Mesenteric fat pad (tissue), 1 donor: ENCODE measurements at regions not wholly inside any gene's neighbourhood (a gene's known extent, or its start where the extent isn't known, plus 50 kb on each side); places are given as distances from the start of the nearest gene placed in this dataset.
A peak's percentile ranks its signal among the peaks of the same experiment; 100 is the strongest.

ENCODE experiments used
- DNase-seq: peaks from one replicate; pipeline ENCODE4 v3.0.0-alpha.2; 2020; ENCODE audit warnings: low spot score
- donor health status: DM: yes; HTN: yes; CAD: no.

- DNase-seq, result peak; percentile 20
These were observed 260.7 kb upstream of the CSF3R start for GRCh38 chr1:36743286-36744005.

GRCh38 chr1:36741066-36741465 is 258.4 kb upstream of the CSF3R start:
- DNase-seq, result no peak

- peak; percentile 71 for DNase-seq
These were observed 257.7 kb upstream of the CSF3R start for GRCh38 chr1:36740446-36740845.

- DNase-seq, result peak; percentile 55
These were observed 257.1 kb upstream of the CSF3R start for GRCh38 chr1:36739703-36740289.

- DNase-seq, result peak; percentile 73
These were observed 255.5 kb upstream of the CSF3R start for GRCh38 chr1:36738245-36738644.

GRCh38 chr1:36737767-36738166 is 255.1 kb upstream of the CSF3R start:
- no peak for DNase-seq

- no peak for DNase-seq
These were observed 254.4 kb upstream of the CSF3R start for GRCh38 chr1:36737038-36737555.

- DNase-seq, result no peak
These were observed 253.4 kb upstream of the CSF3R start for GRCh38 chr1:36735939-36736730.

- no peak for DNase-seq
These were observed 252.7 kb upstream of the CSF3R start for GRCh38 chr1:36735436-36735835.

GRCh38 chr1:36734356-36734755 is 251.6 kb upstream of the CSF3R start:
- DNase-seq, result no peak

- no peak for DNase-seq
These were observed 251.0 kb upstream of the CSF3R start for GRCh38 chr1:36733748-36734147.

- DNase-seq, result no peak
These were observed 249.3 kb upstream of the CSF3R start for GRCh38 chr1:36732015-36732356.

GRCh38 chr1:36731226-36732014 is 248.7 kb upstream of the CSF3R start:
- DNase-seq, result no peak

- DNase-seq, result no peak
These were observed 247.9 kb upstream of the CSF3R start for GRCh38 chr1:36730599-36730998.

GRCh38 chr1:36729716-36730510 is 247.2 kb upstream of the CSF3R start:
- no peak for DNase-seq

GRCh38 chr1:36729289-36729688 is 246.6 kb upstream of the CSF3R start:
- DNase-seq, result no peak

GRCh38 chr1:36728846-36729245 is 246.1 kb upstream of the CSF3R start:
- no peak for DNase-seq

GRCh38 chr1:36728051-36728450 is 245.3 kb upstream of the CSF3R start:
- DNase-seq, result no peak

- no peak for DNase-seq
These were observed 242.4 kb upstream of the CSF3R start for GRCh38 chr1:36725151-36725550.

GRCh38 chr1:36723813-36724212 is 241.1 kb upstream of the CSF3R start:
- DNase-seq, result no peak

GRCh38 chr1:36722871-36723270 is 240.2 kb upstream of the CSF3R start:
- peak; percentile 81 for DNase-seq
